ENCODE measurements at regions not wholly inside any gene's neighbourhood (a gene's known extent, or its start where the extent isn't known, plus 50 kb on each side); places are given as distances from the start of the nearest gene placed in this dataset.

DNA sequence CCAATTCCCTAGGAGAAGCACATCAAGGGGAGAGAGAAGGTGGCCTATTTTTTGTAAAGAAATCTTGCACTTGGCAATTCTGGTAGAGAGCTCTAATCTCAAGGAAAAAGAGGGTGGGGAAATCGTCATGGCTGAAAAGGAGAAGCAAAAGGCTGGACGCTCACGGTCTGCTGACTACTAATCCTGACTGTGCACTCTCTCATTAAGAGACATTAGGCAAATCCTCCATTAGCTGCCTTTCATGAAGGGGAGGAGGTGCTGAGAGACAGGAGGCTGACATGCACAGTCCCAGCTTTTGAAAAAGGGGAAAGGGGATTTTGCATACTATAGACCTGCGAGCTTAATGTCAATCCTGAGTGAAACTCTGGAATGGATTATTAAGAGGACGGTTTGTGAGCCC lies 170.0 kb downstream of the NR2F2 start:
- no peak overlapping the region for H3K27ac Mint-ChIP-seq
- peaks cover 3% of the 10 kb centered on the region for H3K9me3 Mint-ChIP-seq (ENCODE audit: low read depth)
- no peaks in the 10 kb centered on the region for H3K4me1 Mint-ChIP-seq
- H3K36me3 Mint-ChIP-seq: no peaks in the 10 kb centered on the region
- no peaks in the 10 kb centered on the region for H3K27me3 Mint-ChIP-seq
- ATAC-seq (no peak), DNase-seq (no peak)
- no peak overlapping the region for H3K4me3 Mint-ChIP-seq
- CTCF ChIA-PET: no interaction called here

DNA sequence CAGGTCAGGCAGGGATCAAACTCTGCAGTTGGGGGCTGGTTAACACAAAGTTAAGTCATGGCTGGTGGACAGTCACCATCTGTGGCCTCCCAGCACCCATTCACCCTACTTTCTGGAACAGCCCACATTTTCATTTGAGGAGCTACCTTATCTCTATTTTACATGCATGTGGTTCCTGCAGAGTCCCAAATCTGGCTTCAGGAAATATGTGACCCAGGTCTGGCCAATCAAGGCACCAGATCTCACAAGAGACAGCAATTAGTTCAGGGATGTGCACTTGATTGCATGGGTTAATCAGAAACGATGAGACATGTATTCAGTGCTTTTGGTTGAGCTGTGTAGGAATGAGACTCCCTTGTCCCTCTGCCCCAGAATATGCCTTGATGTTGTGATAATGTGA lies 170.9 kb downstream of the NR2F2 start:
- H3K36me3 Mint-ChIP-seq: no peaks in the 10 kb centered on the region
- CTCF ChIA-PET: no interaction called here
- no peaks in the 10 kb centered on the region for H3K4me1 Mint-ChIP-seq
- DNase-seq (no peak), ATAC-seq (no peak)
- no peaks in the 10 kb centered on the region for H3K27me3 Mint-ChIP-seq
- no peak overlapping the region for H3K27ac Mint-ChIP-seq
- H3K9me3 Mint-ChIP-seq (ENCODE audit: low read depth): peaks cover 3% of the 10 kb centered on the region
- H3K4me3 Mint-ChIP-seq: no peak overlapping the region

DNA sequence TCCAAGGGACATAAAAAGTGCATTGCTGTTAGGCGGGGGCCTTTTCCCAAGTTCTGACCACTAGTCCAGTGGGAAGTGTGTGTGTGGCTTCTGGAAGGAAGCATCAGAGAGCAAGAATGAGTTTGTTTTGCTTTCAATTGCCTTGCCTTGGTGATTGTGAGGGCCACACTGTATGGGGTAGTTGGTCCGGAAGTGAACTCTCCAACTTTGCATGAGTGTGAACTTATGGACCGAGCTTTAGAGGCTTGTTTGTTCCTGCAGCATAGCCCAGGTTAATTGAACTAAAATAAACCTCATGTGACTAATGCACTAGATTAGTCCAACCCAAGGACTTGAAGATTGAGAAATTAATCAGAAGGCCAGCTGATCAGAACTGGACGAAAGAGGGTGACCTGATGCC lies 171.7 kb downstream of the NR2F2 start:
- H3K27me3 Mint-ChIP-seq: no peaks in the 10 kb centered on the region
- CTCF ChIA-PET: no interaction called here
- DNase-seq: no peak
- H3K4me3 Mint-ChIP-seq: no peak overlapping the region
- no peak overlapping the region for H3K27ac Mint-ChIP-seq
- H3K9me3 Mint-ChIP-seq (ENCODE audit: low read depth): peaks cover 3% of the 10 kb centered on the region
- no peaks in the 10 kb centered on the region for H3K4me1 Mint-ChIP-seq
- no peak for ATAC-seq
- H3K36me3 Mint-ChIP-seq: no peaks in the 10 kb centered on the region

DNA sequence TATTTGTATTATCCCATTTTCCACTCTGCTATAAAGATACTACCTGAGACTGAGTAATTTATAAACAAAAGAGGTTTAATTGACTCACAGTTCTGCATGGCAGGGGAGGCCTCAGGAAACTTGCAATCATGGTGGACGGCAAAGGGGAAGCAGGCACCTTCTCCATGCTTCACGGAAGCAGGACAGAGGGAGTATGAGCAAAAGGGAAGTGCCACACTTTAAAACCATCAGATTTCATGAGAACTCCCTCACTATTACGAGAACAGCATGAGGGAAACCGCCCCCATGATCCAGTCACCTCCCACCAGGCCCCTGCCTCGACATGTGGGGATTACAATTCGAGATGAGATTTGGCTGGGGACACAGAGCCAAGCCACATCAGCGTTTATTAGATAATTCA lies 172.8 kb downstream of the NR2F2 start:
- H3K4me3 Mint-ChIP-seq: no peak overlapping the region
- peaks cover 2% of the 10 kb centered on the region for H3K9me3 Mint-ChIP-seq (ENCODE audit: low read depth)
- H3K27ac Mint-ChIP-seq: no peak overlapping the region
- DNase-seq: no peak
- H3K27me3 Mint-ChIP-seq: no peaks in the 10 kb centered on the region
- no peaks in the 10 kb centered on the region for H3K36me3 Mint-ChIP-seq
- no peak for ATAC-seq
- CTCF ChIA-PET: no interaction called here
- no peaks in the 10 kb centered on the region for H3K4me1 Mint-ChIP-seq

DNA sequence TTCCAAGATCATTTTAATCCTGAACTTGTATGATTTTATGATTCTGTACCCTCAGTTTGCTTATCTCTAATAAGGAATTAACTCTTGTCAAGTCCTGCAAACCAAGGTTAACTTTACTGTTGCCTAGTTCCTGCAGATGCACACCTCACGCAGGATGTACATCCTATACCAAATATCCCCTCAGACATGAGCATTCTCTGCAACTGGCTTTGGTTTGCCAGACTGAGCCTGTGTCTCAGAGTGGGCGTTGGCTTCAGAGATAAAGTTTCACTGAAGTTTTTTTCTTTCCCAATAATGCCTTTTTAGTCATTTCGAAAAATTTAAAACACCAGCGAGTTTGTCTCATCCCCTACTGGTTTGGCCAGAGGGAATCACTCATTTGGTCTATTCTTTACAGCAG lies 173.9 kb downstream of the NR2F2 start:
- no peaks in the 10 kb centered on the region for H3K4me1 Mint-ChIP-seq
- H3K36me3 Mint-ChIP-seq: no peaks in the 10 kb centered on the region

DNA sequence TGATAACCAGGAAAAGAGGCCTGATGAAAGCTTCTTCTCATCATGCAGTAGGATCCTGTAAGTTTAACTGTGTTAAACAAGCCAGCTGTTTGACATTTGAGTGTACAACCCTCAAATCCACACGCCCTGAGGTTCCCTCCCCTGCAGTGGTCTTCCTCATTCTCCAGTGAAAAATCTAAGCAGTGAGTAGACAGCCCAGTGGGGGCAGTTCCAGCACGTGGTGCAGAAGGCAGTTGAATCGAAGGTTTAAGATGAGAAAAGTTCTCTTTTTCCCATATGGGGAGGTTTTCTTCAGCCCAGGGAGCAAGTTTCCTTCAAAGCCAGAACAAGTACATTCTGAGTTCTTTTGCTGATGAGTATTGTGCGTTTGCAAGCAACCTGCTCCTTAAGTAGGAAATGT lies 174.5 kb downstream of the NR2F2 start:
- H3K27me3 Mint-ChIP-seq: no peaks in the 10 kb centered on the region
- DNase-seq (no peak), ATAC-seq (no peak)
- no peak overlapping the region for H3K27ac Mint-ChIP-seq
- CTCF ChIA-PET: no interaction called here
- peaks cover 2% of the 10 kb centered on the region for H3K9me3 Mint-ChIP-seq (ENCODE audit: low read depth)
- no peaks in the 10 kb centered on the region for H3K36me3 Mint-ChIP-seq
- no peaks in the 10 kb centered on the region for H3K4me1 Mint-ChIP-seq
- H3K4me3 Mint-ChIP-seq: no peak overlapping the region

More for the DNA sequence above, 173.9 kb downstream of the NR2F2 start:
- DNase-seq (no peak), ATAC-seq (no peak)
- no peak overlapping the region for H3K4me3 Mint-ChIP-seq
- H3K9me3 Mint-ChIP-seq (ENCODE audit: low read depth): peaks cover 2% of the 10 kb centered on the region
- CTCF ChIA-PET: no interaction called here
- no peaks in the 10 kb centered on the region for H3K27me3 Mint-ChIP-seq
- H3K27ac Mint-ChIP-seq: no peak overlapping the region

DNA sequence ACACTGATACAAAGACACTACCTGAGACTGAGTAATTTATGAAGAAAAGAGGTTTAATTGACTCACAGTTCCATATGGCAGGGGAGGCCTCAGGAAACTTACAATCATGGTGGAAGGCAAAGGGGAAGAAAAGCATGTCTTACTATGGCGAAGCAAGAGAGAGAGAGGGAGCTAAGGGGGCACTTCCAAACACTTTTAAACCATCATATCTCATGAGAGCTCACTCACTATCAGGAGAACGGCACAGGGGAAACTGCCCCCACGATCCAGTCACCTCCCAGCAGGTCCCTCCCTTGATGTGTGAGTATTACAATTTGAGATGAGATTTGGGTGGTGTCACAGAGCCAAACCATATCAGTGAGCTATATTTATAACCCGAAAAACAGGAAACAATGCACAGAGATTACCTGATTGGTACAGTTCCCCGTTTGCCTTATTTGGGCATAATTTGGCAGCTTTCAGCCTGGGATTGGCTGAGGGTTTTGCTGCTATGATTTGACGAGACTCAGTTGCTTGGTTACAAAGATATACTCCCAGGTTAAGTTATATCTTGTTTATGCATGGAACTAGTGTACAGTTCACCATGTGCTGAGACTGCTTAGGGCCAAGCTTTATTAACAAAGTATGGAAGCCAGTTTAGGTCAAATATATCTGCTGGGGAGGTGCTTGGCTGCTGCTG lies 184.2 kb downstream of the NR2F2 start:
- CTCF ChIA-PET: no interaction called here
- H3K27me3 Mint-ChIP-seq: no peaks in the 10 kb centered on the region
- H3K27ac Mint-ChIP-seq: no peak overlapping the region
- H3K4me3 Mint-ChIP-seq: no peak overlapping the region
- H3K9me3 Mint-ChIP-seq (ENCODE audit: low read depth): peaks cover 14% of the 10 kb centered on the region
- DNase-seq: no peak
- no peak for ATAC-seq
- H3K4me1 Mint-ChIP-seq: no peaks in the 10 kb centered on the region
- H3K36me3 Mint-ChIP-seq: no peaks in the 10 kb centered on the region

DNA sequence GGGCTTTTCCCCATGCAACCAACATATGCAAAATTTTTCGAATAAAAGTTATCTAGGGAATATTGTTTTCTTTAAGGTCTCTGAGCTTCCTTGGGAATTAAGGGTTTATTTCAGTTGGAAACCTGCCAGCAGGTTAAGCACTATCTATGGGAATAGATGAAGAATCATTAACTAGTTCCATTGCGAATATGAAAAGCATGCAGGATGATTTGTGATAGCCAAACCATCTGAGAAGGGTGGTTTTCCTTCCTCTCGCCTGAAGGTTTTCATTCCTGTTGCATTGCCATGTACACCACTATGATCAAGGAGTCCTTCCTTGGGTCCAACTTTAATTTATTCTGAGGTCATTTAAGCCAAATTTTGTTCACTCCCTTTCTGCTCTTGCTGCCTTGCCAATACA lies 184.9 kb downstream of the NR2F2 start:
- CTCF ChIA-PET: no interaction called here
- Mint-ChIP-seq H3K4me1 (no peaks in the 10 kb centered on the region), H3K36me3 (no peaks in the 10 kb centered on the region), H3K27me3 (no peaks in the 10 kb centered on the region), H3K9me3 (ENCODE audit: low read depth) (peaks cover 14% of the 10 kb centered on the region), H3K4me3 (no peak overlapping the region), H3K27ac (no peak overlapping the region)
- ATAC-seq: no peak
- no peak for DNase-seq

DNA sequence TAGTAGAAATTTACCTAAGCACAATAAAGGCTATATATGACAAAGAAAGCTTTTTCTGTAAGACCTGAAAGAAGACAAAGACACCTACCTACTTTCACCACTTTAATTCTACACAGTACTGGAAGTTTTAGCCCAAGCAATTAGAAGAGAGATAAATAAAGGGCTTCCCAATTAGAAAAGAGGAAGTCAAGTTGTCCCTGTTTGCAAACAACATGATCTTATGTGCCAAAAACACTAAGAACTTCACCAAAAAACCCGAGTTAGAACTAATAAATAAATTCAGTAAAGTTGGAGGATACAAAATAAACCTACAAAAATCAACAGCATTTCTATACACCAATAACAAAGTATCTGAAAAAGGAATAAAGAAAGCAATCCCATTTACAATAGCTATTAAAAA lies 190.9 kb downstream of the NR2F2 start:
- H3K27me3 Mint-ChIP-seq: no peaks in the 10 kb centered on the region
- peaks cover 7% of the 10 kb centered on the region for H3K9me3 Mint-ChIP-seq (ENCODE audit: low read depth)
- CTCF ChIA-PET: no interaction called here
- H3K27ac Mint-ChIP-seq: no peak overlapping the region
- ATAC-seq: no peak
- H3K36me3 Mint-ChIP-seq: no peaks in the 10 kb centered on the region
- no peak overlapping the region for H3K4me3 Mint-ChIP-seq
- no peak for DNase-seq
- H3K4me1 Mint-ChIP-seq: no peaks in the 10 kb centered on the region

DNA sequence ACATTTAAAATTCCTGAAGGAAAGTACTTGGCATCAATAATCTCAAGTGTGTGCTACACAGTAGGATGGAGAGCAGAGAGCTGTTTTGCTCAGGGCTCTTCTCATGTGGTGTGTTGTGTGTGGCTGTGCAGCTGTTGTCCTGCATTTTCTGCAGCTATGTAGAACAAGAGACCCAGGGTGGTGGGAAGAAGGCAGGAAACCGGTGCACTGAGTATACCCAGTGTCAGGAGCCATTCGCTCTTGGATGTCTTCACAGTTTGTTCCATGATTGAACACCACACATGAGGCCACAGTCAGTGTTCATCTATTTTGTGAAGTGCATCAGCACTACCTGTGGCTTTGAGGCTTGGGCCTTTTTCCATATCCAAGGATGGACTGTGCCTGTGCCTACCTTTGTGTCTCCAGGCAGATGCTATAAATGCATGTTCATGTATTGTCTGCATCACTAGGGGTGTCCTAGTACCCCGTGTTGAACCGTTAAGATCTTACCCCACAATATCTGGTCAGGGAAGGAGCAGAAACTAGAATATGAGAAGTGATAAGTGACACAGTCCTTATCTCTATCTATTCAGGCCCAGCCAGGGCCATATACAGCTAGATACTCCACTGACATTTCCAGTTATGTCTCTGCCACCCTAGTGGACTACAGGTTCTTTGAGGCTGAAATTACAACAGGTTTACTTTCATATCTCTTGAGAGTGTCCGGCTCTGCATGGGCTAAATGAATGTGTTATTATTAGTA lies 194.3 kb downstream of the NR2F2 start:
- CTCF ChIA-PET: no interaction called here
- Mint-ChIP-seq H3K27me3 (no peaks in the 10 kb centered on the region), H3K4me3 (no peak overlapping the region), H3K4me1 (no peaks in the 10 kb centered on the region), H3K27ac (no peak overlapping the region), H3K9me3 (ENCODE audit: low read depth) (no peaks in the 10 kb centered on the region), H3K36me3 (no peaks in the 10 kb centered on the region)
- no peak for ATAC-seq
- no peak for DNase-seq

DNA sequence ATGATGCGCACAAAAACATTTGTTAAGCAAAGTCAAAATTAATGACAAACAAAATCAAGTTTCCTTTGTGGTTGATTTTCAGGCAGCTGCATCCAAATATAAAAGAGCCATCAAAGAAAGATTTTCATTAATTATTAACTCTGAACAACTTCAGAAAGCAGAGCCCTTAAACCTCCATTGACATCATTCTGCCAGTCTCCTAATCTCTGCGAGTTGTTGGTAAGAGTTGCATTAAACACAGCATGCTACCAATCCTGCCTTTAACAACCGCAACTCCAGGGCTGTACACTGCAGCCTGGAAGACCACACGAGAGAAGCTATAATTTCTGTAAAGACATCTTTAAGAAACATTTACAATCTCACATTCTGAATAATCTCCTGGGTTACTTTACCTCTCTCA lies 204.6 kb downstream of the NR2F2 start:
- no peak for ATAC-seq
- no peak for DNase-seq
- no peak overlapping the region for H3K27ac Mint-ChIP-seq
- H3K4me3 Mint-ChIP-seq: no peak overlapping the region
- no peaks in the 10 kb centered on the region for H3K9me3 Mint-ChIP-seq (ENCODE audit: low read depth)
- no peaks in the 10 kb centered on the region for H3K36me3 Mint-ChIP-seq
- CTCF ChIA-PET: no interaction called here
- H3K4me1 Mint-ChIP-seq: no peaks in the 10 kb centered on the region
- no peaks in the 10 kb centered on the region for H3K27me3 Mint-ChIP-seq

DNA sequence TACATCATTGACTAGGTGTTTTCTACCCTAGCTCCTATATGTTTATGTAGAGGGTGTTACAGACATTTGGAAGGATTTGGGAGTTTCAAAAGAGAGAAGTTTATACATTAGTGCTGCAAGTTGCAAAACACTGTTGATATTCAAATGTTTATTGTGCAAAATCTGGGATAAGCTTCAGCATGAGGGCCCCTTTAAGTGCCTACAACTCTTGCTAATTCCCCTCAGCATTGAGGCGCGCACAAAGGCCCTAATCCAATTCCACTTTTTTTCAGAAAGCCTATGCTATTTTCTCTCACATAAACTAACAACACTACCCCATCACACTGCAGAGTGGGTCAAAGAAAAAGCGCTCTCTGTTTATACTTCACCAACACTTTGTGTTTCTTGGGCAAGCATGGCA lies 208.0 kb downstream of the NR2F2 start:
- H3K36me3 Mint-ChIP-seq: no peaks in the 10 kb centered on the region
- no peak for ATAC-seq
- no peaks in the 10 kb centered on the region for H3K9me3 Mint-ChIP-seq (ENCODE audit: low read depth)
- no peaks in the 10 kb centered on the region for H3K27me3 Mint-ChIP-seq
- DNase-seq: no peak
- CTCF ChIA-PET: no interaction called here
- H3K4me1 Mint-ChIP-seq: no peaks in the 10 kb centered on the region
- no peak overlapping the region for H3K27ac Mint-ChIP-seq
- H3K4me3 Mint-ChIP-seq: no peak overlapping the region

DNA sequence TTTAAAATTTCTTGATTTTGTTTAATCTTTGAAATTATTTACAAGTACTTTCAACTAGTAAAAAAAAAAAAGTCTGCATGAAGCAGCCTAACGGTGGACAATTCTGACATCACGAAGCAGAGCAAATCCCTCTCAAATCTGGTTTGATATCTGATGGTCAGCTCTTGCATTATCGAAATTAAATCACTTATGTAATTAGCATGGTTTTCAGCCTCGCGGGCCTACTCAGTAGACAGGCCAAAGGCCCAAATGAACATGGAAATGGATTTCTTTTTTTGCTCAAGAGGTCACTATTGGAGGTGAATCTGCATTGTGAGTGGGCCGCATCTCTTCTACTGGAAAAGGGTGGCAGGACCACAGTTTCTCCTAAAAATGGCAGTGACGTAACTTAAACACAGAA lies 209.8 kb downstream of the NR2F2 start:
- no peaks in the 10 kb centered on the region for H3K4me1 Mint-ChIP-seq
- no peak overlapping the region for H3K4me3 Mint-ChIP-seq
- H3K9me3 Mint-ChIP-seq (ENCODE audit: low read depth): no peaks in the 10 kb centered on the region
- H3K27ac Mint-ChIP-seq: no peak overlapping the region
- no peaks in the 10 kb centered on the region for H3K27me3 Mint-ChIP-seq
- CTCF ChIA-PET: no interaction called here
- no peaks in the 10 kb centered on the region for H3K36me3 Mint-ChIP-seq
- DNase-seq (no peak), ATAC-seq (no peak)

DNA sequence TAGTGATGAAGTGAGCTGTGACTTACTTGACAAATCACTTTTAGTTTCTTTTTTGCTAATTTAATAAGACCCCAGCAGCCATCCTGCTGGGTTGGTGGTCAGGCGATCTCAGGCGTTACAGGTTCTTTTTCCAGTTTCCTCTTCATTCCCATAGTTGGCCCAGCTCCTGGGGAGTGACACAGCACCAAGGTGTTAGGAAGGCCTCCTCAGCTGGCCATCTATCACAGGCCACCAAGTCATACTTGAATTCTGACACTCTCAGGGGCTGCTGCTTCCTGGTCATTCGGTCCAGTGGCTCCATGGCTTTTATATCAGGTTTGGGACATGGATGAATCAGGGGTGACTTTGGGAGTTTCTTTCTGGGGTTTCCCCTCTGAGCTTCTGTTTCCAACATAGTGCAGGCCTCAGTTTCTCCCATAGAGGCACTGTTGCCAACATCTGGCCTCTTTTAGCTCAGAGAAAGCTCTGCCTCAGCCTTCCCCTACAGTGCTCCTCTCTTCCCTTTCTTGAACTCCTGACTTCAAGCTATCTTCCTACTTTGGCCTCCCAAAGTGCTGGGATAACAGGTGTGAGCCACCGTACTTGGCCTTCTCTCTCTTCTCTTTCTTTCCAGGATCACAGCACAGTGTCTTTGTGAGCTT lies 211.8 kb downstream of the NR2F2 start:
- no peak overlapping the region for H3K27ac Mint-ChIP-seq
- no peaks in the 10 kb centered on the region for H3K36me3 Mint-ChIP-seq
- no peaks in the 10 kb centered on the region for H3K4me1 Mint-ChIP-seq
- no peaks in the 10 kb centered on the region for H3K9me3 Mint-ChIP-seq (ENCODE audit: low read depth)
- ATAC-seq (no peak), DNase-seq (no peak)
- no peak overlapping the region for H3K4me3 Mint-ChIP-seq
- CTCF ChIA-PET: no interaction called here
- no peaks in the 10 kb centered on the region for H3K27me3 Mint-ChIP-seq

All from activated CD8-positive, alpha-beta memory T cell treated with anti-CD3 and anti-CD28 coated beads, Interleukin-2, amount 10 ng/mL, durations not matched to agents 7 days and 5 days (primary cell).